ENCODE measurements at regions not wholly inside any gene's neighbourhood (a gene's known extent, or its start where the extent isn't known, plus 50 kb on each side); places are given as distances from the start of the nearest gene placed in this dataset.

DNA sequence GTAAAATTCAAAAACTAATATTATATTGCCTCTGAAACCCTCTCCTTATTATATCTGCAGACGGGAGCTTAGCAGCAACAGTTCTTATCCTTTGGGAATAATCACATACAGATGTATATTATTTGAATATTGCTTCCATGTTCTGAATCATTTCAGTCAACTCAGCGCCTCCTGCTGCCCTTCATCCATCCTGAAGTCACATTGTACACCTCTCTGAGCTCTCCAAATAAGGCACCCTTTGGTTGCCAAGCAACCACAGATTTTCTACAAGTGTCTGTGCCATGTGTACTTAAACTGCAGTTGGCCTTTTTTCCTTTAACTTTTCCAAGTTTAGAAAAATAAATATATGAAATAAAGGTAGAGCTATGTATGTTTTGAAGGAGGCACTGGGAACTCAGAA lies 384.3 kb downstream of the LRRIQ3 start:
- no peaks in the 10 kb centered on the region for H3K4me1 ChIP-seq (ENCODE audit: control insufficient read depth in 2 of 2, insufficient read depth in 2 of 2, low read length in 2 of 2)
- no peak overlapping the region for H3K4me3 ChIP-seq (ENCODE audit: low read length in 2 of 2)
- no peaks in the 10 kb centered on the region for H3K36me3 ChIP-seq (ENCODE audit: control insufficient read depth in 2 of 2, insufficient read depth in 2 of 2, low read length in 2 of 2)
- H3K27me3 ChIP-seq (ENCODE audit: control insufficient read depth in 2 of 2, insufficient read depth in 2 of 2, low read length in 2 of 2), result no peaks in the 10 kb centered on the region
- no peaks in the 10 kb centered on the region for H3K9me3 ChIP-seq (ENCODE audit: control insufficient read depth in 2 of 2, low read length in 2 of 2)
- H3K27ac ChIP-seq (ENCODE audit: low read depth in 2 of 2, low read length in 2 of 2), result no peak overlapping the region
- no peak overlapping the region for H3K9ac ChIP-seq (ENCODE audit: low read depth in 1 of 2, low read length in 2 of 2)

DNA sequence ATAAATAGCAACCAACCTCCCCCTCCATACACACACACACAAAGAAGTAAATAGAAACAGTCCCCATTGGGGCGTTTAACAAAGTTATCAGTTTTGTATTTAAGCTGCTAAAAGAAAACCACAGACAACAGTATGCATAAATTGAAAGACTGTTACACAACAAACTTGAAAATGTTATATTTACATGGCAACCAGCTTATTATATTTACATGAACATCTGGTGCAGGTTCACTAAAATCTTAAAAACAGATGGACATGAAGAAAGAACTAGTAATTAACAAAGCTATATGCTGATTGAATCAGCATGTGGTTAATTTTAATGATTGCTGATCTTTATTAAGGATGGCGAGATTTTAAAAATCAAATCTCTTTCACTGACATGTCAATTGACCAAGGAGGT lies 384.7 kb downstream of the LRRIQ3 start:
- Histone ChIP-seq H3K36me3 (ENCODE audit: control insufficient read depth in 2 of 2, insufficient read depth in 2 of 2, low read length in 2 of 2) (no peaks in the 10 kb centered on the region), H3K27ac (ENCODE audit: low read depth in 2 of 2, low read length in 2 of 2) (no peak overlapping the region), H3K4me3 (ENCODE audit: low read length in 2 of 2) (no peak overlapping the region), H3K4me1 (ENCODE audit: control insufficient read depth in 2 of 2, insufficient read depth in 2 of 2, low read length in 2 of 2) (no peaks in the 10 kb centered on the region), H3K9ac (ENCODE audit: low read depth in 1 of 2, low read length in 2 of 2) (no peak overlapping the region), H3K27me3 (ENCODE audit: control insufficient read depth in 2 of 2, insufficient read depth in 2 of 2, low read length in 2 of 2) (no peaks in the 10 kb centered on the region), H3K9me3 (ENCODE audit: control insufficient read depth in 2 of 2, low read length in 2 of 2) (no peaks in the 10 kb centered on the region)

DNA sequence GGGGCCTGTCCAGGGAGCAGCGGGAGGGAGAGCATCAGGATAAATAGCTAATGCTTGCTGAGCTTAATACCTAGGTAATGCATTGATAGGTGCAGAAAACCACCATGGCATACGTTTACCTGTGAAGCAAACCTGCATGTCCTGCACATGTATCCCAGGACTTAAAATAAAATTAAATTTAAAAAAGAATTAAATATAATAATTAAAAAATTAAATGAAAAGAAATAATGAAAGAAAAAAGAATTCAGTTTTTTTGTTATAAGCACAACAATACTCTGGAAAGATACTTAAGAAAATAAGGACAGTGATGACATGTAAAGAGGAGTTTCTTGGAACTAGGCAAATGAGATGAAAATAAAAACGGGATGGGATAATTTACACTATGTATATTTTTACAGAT lies 386.2 kb downstream of the LRRIQ3 start:
- no peak overlapping the region for H3K9ac ChIP-seq (ENCODE audit: low read depth in 1 of 2, low read length in 2 of 2)
- H3K36me3 ChIP-seq (ENCODE audit: control insufficient read depth in 2 of 2, insufficient read depth in 2 of 2, low read length in 2 of 2), result no peaks in the 10 kb centered on the region
- H3K27me3 ChIP-seq (ENCODE audit: control insufficient read depth in 2 of 2, insufficient read depth in 2 of 2, low read length in 2 of 2), result no peaks in the 10 kb centered on the region
- H3K4me1 ChIP-seq (ENCODE audit: control insufficient read depth in 2 of 2, insufficient read depth in 2 of 2, low read length in 2 of 2), result no peaks in the 10 kb centered on the region
- no peaks in the 10 kb centered on the region for H3K9me3 ChIP-seq (ENCODE audit: control insufficient read depth in 2 of 2, low read length in 2 of 2)
- no peak overlapping the region for H3K27ac ChIP-seq (ENCODE audit: low read depth in 2 of 2, low read length in 2 of 2)
- no peak overlapping the region for H3K4me3 ChIP-seq (ENCODE audit: low read length in 2 of 2)

DNA sequence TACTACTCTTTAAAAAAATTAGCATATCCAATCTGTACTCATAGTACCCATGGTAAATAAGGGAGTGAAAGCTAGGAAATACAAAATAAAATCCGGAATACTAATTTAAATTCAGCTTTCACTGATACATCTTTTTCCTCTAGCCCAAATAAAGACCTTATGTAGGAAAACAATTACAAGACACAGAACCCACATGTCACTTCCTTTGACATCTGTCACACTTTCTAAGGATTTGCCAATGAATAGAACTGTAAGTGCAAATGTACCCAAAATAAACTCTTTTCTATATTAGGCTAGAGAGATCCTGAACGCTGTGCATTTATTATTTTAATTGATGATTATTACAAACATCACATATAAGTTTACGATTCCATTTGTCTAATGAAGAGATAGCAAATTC lies 393.0 kb downstream of the LRRIQ3 start:
- Histone ChIP-seq H3K36me3 (ENCODE audit: control insufficient read depth in 2 of 2, insufficient read depth in 2 of 2, low read length in 2 of 2) (no peaks in the 10 kb centered on the region), H3K27me3 (ENCODE audit: control insufficient read depth in 2 of 2, insufficient read depth in 2 of 2, low read length in 2 of 2) (no peaks in the 10 kb centered on the region), H3K9me3 (ENCODE audit: control insufficient read depth in 2 of 2, low read length in 2 of 2) (no peaks in the 10 kb centered on the region), H3K4me3 (ENCODE audit: low read length in 2 of 2) (no peak overlapping the region), H3K9ac (ENCODE audit: low read depth in 1 of 2, low read length in 2 of 2) (no peak overlapping the region), H3K4me1 (ENCODE audit: control insufficient read depth in 2 of 2, insufficient read depth in 2 of 2, low read length in 2 of 2) (peaks cover 8 to 20% of the 10 kb centered on the region in 2 donors), H3K27ac (ENCODE audit: low read depth in 2 of 2, low read length in 2 of 2) (no peak overlapping the region)

DNA sequence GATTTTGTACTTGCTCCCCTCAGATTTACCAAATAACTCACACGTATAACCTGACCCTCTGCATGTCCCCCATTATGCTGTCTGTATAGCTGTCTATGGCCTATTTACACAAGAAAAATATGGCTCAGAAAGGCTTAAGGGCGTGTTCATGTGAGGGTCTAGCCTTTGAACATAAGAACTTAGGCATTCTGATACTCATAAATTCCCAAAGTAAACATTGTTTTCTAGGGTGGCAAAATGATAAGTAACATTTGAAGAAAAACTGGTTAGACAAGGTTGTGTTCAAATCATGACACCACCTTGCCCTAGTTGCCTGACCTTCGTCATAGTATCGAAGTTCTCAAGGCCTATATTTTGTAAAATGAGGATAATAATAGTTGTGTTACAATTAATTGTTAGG lies 394.6 kb downstream of the LRRIQ3 start:
- no peak overlapping the region for H3K4me3 ChIP-seq (ENCODE audit: low read length in 2 of 2)
- no peak overlapping the region for H3K27ac ChIP-seq (ENCODE audit: low read depth in 2 of 2, low read length in 2 of 2)
- no peaks in the 10 kb centered on the region for H3K36me3 ChIP-seq (ENCODE audit: control insufficient read depth in 2 of 2, insufficient read depth in 2 of 2, low read length in 2 of 2)
- H3K9me3 ChIP-seq (ENCODE audit: control insufficient read depth in 2 of 2, low read length in 2 of 2), result no peaks in the 10 kb centered on the region
- peaks cover 8 to 20% of the 10 kb centered on the region in 2 donors for H3K4me1 ChIP-seq (ENCODE audit: control insufficient read depth in 2 of 2, insufficient read depth in 2 of 2, low read length in 2 of 2)
- no peaks in the 10 kb centered on the region for H3K27me3 ChIP-seq (ENCODE audit: control insufficient read depth in 2 of 2, insufficient read depth in 2 of 2, low read length in 2 of 2)
- no peak overlapping the region for H3K9ac ChIP-seq (ENCODE audit: low read depth in 1 of 2, low read length in 2 of 2)

DNA sequence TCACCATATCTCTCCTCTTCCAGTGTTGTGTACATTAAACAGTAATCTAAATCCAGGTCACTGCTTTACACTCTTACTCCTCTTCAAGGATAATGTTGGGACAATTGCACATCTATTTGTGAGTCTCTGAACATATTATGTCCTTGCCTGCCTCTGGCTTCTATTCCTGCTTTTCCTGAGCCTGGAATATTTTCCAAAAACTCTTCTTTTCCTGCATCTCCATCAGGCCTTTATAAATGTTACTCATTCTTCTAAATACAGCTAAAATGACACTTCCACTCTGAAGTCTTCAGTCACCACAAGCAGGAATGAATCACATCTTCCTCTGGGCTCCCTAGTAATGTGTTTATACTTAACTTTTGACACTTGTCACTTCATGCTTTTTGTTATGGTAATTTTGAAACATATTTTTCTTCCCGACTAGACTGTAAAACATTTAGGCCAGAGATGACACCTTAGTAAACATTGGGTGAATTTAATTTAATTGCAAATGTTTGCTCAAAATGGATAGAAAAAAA lies 396.0 kb downstream of the LRRIQ3 start:
- no peak overlapping the region for H3K4me3 ChIP-seq (ENCODE audit: low read length in 2 of 2)
- no peak overlapping the region for H3K9ac ChIP-seq (ENCODE audit: low read depth in 1 of 2, low read length in 2 of 2)
- no peaks in the 10 kb centered on the region for H3K9me3 ChIP-seq (ENCODE audit: control insufficient read depth in 2 of 2, low read length in 2 of 2)
- H3K27me3 ChIP-seq (ENCODE audit: control insufficient read depth in 2 of 2, insufficient read depth in 2 of 2, low read length in 2 of 2), result no peaks in the 10 kb centered on the region
- H3K36me3 ChIP-seq (ENCODE audit: control insufficient read depth in 2 of 2, insufficient read depth in 2 of 2, low read length in 2 of 2), result no peaks in the 10 kb centered on the region
- peaks cover 8 to 20% of the 10 kb centered on the region in 2 donors for H3K4me1 ChIP-seq (ENCODE audit: control insufficient read depth in 2 of 2, insufficient read depth in 2 of 2, low read length in 2 of 2)
- H3K27ac ChIP-seq (ENCODE audit: low read depth in 2 of 2, low read length in 2 of 2), result no peak overlapping the region

DNA sequence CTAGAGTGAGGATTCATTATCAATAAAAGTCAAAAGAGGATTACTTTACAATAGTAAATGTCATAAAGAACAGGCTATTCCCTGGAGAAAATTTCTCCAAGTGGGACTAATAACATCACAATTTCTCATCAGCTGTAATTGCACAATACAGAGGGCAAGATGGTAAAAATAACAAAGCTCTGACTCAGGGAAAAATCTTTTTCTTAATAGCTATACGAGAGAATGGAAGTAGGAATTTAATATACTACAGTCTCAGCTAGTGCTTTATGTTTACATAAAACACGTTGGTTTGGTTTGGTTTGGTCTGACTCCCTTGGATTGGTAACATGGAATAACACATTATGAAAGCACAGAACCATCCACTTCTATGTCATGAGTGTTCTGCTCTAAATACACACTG lies 397.6 kb downstream of the LRRIQ3 start:
- no peak overlapping the region for H3K27ac ChIP-seq (ENCODE audit: low read depth in 2 of 2, low read length in 2 of 2)

DNA sequence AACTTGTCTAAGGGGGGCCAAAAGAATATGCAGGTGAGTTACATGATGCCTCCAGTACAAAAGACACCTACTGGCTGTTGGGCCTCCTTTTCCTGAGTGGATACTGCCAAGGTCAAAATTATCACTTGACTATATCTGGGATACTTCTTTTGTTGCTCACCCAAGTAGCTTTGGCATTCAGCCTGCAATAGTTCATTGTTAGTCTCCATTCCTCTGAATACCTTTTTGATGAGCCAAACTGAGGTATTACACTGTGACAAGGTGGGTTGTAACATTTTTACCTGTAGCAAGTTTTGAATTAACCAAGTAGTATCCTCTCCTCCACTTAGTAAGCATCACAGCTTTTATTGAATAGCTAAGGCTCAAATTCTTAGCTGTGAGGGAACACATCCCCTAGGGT lies 408.0 kb downstream of the LRRIQ3 start:
- Histone ChIP-seq H3K27ac (ENCODE audit: low read depth in 2 of 2, low read length in 2 of 2) (no peak overlapping the region), H3K9me3 (ENCODE audit: control insufficient read depth in 2 of 2, low read length in 2 of 2) (no peaks in the 10 kb centered on the region), H3K9ac (ENCODE audit: low read depth in 1 of 2, low read length in 2 of 2) (no peak overlapping the region), H3K4me3 (ENCODE audit: low read length in 2 of 2) (no peak overlapping the region), H3K36me3 (ENCODE audit: control insufficient read depth in 2 of 2, insufficient read depth in 2 of 2, low read length in 2 of 2) (no peaks in the 10 kb centered on the region), H3K27me3 (ENCODE audit: control insufficient read depth in 2 of 2, insufficient read depth in 2 of 2, low read length in 2 of 2) (no peaks in the 10 kb centered on the region), H3K4me1 (ENCODE audit: control insufficient read depth in 2 of 2, insufficient read depth in 2 of 2, low read length in 2 of 2) (no peaks in the 10 kb centered on the region)

More for the DNA sequence above, 397.6 kb downstream of the LRRIQ3 start:
- peaks cover 8 to 20% of the 10 kb centered on the region in 2 donors for H3K4me1 ChIP-seq (ENCODE audit: control insufficient read depth in 2 of 2, insufficient read depth in 2 of 2, low read length in 2 of 2)
- no peak overlapping the region for H3K9ac ChIP-seq (ENCODE audit: low read depth in 1 of 2, low read length in 2 of 2)
- no peak overlapping the region for H3K4me3 ChIP-seq (ENCODE audit: low read length in 2 of 2)
- no peaks in the 10 kb centered on the region for H3K36me3 ChIP-seq (ENCODE audit: control insufficient read depth in 2 of 2, insufficient read depth in 2 of 2, low read length in 2 of 2)
- no peaks in the 10 kb centered on the region for H3K27me3 ChIP-seq (ENCODE audit: control insufficient read depth in 2 of 2, insufficient read depth in 2 of 2, low read length in 2 of 2)
- no peaks in the 10 kb centered on the region for H3K9me3 ChIP-seq (ENCODE audit: control insufficient read depth in 2 of 2, low read length in 2 of 2)

DNA sequence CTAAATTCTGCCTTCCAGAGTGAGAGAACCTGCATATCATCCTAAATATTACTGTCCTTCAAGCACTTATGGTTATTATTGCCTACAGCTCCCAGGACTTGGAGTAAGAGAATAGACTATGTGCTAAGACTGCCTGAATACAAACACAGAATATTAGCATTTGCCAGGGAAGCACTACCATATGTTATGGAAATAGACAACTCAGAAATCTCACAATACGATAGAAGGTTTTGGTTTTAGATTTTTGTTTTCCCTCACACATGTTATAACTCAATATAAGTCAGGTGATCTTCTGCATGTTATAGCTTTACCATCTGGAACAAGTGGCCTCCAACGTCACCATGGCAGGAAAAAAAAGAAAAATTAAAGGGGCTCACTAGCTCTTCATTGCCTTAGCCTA lies 413.9 kb downstream of the LRRIQ3 start:
- no peak overlapping the region for H3K4me3 ChIP-seq (ENCODE audit: low read length in 2 of 2)
- H3K27me3 ChIP-seq (ENCODE audit: control insufficient read depth in 2 of 2, insufficient read depth in 2 of 2, low read length in 2 of 2), result no peaks in the 10 kb centered on the region
- H3K4me1 ChIP-seq (ENCODE audit: control insufficient read depth in 2 of 2, insufficient read depth in 2 of 2, low read length in 2 of 2), result peaks cover 0 to 7% of the 10 kb centered on the region in 2 donors
- no peaks in the 10 kb centered on the region for H3K36me3 ChIP-seq (ENCODE audit: control insufficient read depth in 2 of 2, insufficient read depth in 2 of 2, low read length in 2 of 2)
- no peaks in the 10 kb centered on the region for H3K9me3 ChIP-seq (ENCODE audit: control insufficient read depth in 2 of 2, low read length in 2 of 2)
- H3K9ac ChIP-seq (ENCODE audit: low read depth in 1 of 2, low read length in 2 of 2), result no peak overlapping the region
- no peak overlapping the region for H3K27ac ChIP-seq (ENCODE audit: low read depth in 2 of 2, low read length in 2 of 2)

DNA sequence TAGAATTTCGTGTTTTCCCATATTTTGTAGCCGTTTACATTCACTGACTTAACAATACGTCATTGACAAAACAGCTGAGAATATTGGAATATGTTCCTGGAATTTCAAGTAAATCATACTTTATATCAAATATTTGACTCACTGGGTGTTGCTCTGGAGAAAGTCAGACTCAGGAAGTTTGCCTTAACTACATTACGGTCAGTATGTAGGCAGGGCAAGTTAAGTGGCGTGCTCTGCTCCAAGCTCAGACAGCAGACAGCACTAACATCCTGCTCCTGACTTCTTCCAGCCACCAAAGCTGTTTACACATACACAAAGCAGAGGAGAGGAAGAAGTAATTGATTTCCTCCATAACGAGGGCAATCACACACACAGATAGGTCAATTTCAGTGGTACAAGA lies 414.6 kb downstream of the LRRIQ3 start:
- H3K27me3 ChIP-seq (ENCODE audit: control insufficient read depth in 2 of 2, insufficient read depth in 2 of 2, low read length in 2 of 2), result no peaks in the 10 kb centered on the region
- H3K9ac ChIP-seq (ENCODE audit: low read depth in 1 of 2, low read length in 2 of 2), result no peak overlapping the region
- no peaks in the 10 kb centered on the region for H3K36me3 ChIP-seq (ENCODE audit: control insufficient read depth in 2 of 2, insufficient read depth in 2 of 2, low read length in 2 of 2)
- no peak overlapping the region for H3K4me3 ChIP-seq (ENCODE audit: low read length in 2 of 2)
- no peaks in the 10 kb centered on the region for H3K9me3 ChIP-seq (ENCODE audit: control insufficient read depth in 2 of 2, low read length in 2 of 2)
- peaks cover 0 to 7% of the 10 kb centered on the region in 2 donors for H3K4me1 ChIP-seq (ENCODE audit: control insufficient read depth in 2 of 2, insufficient read depth in 2 of 2, low read length in 2 of 2)
- no peak overlapping the region for H3K27ac ChIP-seq (ENCODE audit: low read depth in 2 of 2, low read length in 2 of 2)

DNA sequence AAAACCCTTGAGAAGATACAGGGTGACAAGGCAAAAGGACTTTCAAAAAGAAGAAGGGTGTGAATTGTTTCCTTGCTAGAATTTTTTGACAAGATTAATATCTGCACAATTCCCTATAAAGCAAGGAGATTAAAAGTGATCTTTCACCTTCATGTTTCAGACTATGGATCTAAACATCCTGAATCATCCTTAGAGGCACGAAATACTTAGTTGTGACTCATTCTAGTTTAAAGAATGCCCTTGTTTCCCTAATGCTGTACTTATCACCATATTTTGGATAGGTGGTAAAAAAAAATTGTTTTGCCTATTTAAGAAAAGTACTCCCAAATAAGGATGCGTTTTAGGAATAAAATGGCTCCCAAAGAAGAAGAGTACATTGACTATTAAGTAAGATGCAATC lies 415.1 kb downstream of the LRRIQ3 start:
- Histone ChIP-seq H3K9ac (ENCODE audit: low read depth in 1 of 2, low read length in 2 of 2) (no peak overlapping the region), H3K27ac (ENCODE audit: low read depth in 2 of 2, low read length in 2 of 2) (no peak overlapping the region), H3K4me3 (ENCODE audit: low read length in 2 of 2) (no peak overlapping the region), H3K27me3 (ENCODE audit: control insufficient read depth in 2 of 2, insufficient read depth in 2 of 2, low read length in 2 of 2) (no peaks in the 10 kb centered on the region), H3K9me3 (ENCODE audit: control insufficient read depth in 2 of 2, low read length in 2 of 2) (no peaks in the 10 kb centered on the region), H3K36me3 (ENCODE audit: control insufficient read depth in 2 of 2, insufficient read depth in 2 of 2, low read length in 2 of 2) (no peaks in the 10 kb centered on the region), H3K4me1 (ENCODE audit: control insufficient read depth in 2 of 2, insufficient read depth in 2 of 2, low read length in 2 of 2) (peaks cover 0 to 7% of the 10 kb centered on the region in 2 donors)

Data from mucosa of rectum (tissue), 2 donors.